Fibroblast of villous mesenchyme (primary cell): ENCODE measurements at regions not wholly inside any gene's neighbourhood (a gene's known extent, or its start where the extent isn't known, plus 50 kb on each side); places are given as distances from the start of the nearest gene placed in this dataset.
"Not testable (repeated sequence)": the region's sequence is repeated elsewhere in the genome, so short reads cannot be mapped to it uniquely, and the experiment has no call there.

Source experiments
- DNase-seq: peaks from one replicate; pipeline ENCODE4 v3.0.0-alpha.2; 2010; ENCODE audit warnings: low read depth
- H3K4me3 ChIP-seq: 2 replicates; pipeline ENCODE4 v1.5.1; 2011; ENCODE audit warnings: low read depth, mild to moderate bottlenecking, low read length
- TF ChIP-seq, protein P1 (sequence below): IDR thresholded peaks from 2 replicates; pipeline ENCODE4 v1.5.1; 2012; ENCODE audit warnings: low read depth, mild to moderate bottlenecking, low read length; ENCODE audit not compliant: insufficient read depth

- DNase-seq = peak; percentile 22
- no peak overlapping the region for H3K4me3 ChIP-seq
- TF ChIP-seq, protein P1, sequence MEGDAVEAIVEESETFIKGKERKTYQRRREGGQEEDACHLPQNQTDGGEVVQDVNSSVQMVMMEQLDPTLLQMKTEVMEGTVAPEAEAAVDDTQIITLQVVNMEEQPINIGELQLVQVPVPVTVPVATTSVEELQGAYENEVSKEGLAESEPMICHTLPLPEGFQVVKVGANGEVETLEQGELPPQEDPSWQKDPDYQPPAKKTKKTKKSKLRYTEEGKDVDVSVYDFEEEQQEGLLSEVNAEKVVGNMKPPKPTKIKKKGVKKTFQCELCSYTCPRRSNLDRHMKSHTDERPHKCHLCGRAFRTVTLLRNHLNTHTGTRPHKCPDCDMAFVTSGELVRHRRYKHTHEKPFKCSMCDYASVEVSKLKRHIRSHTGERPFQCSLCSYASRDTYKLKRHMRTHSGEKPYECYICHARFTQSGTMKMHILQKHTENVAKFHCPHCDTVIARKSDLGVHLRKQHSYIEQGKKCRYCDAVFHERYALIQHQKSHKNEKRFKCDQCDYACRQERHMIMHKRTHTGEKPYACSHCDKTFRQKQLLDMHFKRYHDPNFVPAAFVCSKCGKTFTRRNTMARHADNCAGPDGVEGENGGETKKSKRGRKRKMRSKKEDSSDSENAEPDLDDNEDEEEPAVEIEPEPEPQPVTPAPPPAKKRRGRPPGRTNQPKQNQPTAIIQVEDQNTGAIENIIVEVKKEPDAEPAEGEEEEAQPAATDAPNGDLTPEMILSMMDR = no peak
Observed at GRCh38 chr9:100725371-100725770, 147.5 kb downstream of the CAVIN4 start.

- H3K4me3 ChIP-seq = no peak overlapping the region
- TF ChIP-seq, protein P1 = no peak
- no peak for DNase-seq
Observed at GRCh38 chr9:100729336-100729895, 151.5 kb downstream of the CAVIN4 start.

DNA sequence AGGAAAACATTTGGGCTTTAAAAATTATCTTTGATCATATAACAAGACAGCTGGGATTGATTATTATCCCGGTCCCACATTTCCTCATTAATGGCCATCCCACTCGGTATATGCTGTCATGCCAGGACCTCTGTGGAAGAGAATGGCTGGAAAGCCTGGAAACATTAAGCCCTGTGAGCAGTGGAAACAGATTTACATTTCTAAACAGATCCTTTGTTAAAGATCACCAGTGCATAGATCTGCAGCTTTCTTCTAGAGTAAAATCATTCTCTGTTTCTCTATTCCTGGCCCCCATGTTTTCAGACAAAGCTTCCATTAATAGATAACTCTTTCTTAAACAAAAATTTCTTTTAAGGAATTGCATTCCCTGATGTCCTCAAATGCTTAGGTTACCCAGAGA, 152.2 kb downstream of the CAVIN4 start:
- no peak overlapping the region for H3K4me3 ChIP-seq
- DNase-seq = no peak
- TF ChIP-seq, protein P1 = no peak

DNA sequence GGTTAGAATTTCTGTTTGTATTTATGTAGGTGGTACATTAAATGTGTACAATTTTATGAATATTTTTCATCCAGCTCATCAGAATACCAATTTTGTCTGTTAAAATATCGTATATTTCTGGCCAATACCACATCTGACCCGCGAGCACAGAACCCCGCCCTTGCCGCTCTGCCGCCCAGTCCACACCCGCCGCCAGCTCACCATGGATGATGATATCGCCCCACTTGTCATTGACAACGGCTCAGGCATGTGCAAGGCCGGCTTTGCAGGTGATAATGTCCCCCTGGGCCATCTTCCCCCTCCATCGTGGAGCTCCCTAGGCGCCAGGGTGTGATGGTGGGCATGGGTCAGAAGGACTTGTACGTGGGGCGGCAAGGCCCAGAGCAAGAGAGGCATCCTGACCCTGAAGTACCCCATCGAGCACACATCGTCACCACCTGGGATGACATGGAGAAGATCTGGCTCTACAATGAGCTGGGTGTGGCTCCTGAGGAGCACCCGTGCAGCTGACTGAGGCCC, 153.2 kb downstream of the CAVIN4 start:
- TF ChIP-seq, protein P1 = no peak
- DNase-seq = no peak
- H3K4me3 ChIP-seq = no peak overlapping the region

GRCh38 chr9:100731557-100731956, 153.7 kb downstream of the CAVIN4 start:
- no peak overlapping the region for H3K4me3 ChIP-seq
- TF ChIP-seq, protein P1 = no peak
- DNase-seq = no peak

DNA sequence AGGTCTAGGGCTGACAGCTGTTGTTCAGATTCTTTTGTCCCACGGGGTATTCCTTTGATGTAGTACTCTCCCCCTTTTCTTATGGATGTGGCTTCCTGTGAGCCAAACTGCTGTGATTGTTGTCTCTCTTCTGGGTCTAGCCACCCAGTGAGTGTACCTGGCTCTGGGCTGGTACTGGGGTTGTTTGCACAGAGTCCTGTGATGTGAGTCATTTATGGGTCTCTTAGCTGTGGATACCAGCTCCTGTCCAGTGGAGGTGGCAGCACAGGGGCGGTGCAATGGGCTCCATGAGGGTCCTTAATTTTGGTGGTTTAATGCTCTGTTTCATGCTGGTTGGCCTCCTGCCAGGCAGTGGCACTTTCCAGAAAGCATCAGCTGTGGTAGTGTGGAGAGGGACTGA, 161.3 kb downstream of the CAVIN4 start:
- TF ChIP-seq, protein P1 = no peak
- no peak for DNase-seq
- H3K4me3 ChIP-seq = no peak overlapping the region

DNA sequence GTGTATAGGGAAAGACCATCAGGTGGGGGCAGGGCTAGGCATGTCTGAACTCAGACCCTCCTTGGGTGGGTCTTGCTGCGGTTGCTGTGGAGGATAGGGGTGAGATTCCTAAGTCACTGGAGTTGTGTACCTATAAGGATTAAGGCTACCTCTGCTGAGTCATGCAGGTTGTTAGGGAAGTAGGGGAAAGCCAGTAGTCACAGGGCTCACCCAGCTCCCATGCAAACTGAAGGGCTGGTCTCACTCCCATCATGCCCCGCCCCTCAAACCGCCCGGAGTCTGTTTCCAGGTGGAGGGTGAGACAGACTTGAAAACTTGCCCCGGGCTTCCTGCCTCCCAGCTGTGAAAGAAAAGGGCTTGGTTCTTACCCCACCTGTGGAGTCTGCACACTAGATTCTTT, 161.8 kb downstream of the CAVIN4 start:
- DNase-seq = no peak
- no peak overlapping the region for H3K4me3 ChIP-seq
- TF ChIP-seq, protein P1 = no peak

DNA sequence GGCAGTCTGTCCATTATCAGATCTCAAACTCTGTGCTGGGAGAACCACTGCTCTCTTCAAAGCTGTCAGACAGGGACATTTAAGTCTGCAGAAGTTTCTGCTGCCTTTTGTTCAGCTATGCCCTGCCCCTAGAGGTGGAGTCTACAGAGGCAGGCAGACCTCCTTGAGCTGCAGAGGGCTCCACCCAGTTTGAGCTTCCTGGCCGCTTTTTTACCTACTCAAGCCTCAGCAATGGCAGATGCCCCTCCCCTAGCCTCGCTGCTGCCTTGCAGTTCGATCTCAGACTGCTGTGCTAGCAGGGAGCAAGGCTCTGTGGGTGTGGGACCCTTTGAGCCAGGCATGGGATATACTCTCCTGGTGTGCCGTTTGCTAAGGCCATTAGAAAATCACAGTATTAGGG, 171.1 kb downstream of the CAVIN4 start:
- not testable (repeated sequence) for DNase-seq, H3K4me3 ChIP-seq
